GM23248 (cell line): ENCODE measurements at regions not wholly inside any gene's neighbourhood (a gene's known extent, or its start where the extent isn't known, plus 50 kb on each side); places are given as distances from the start of the nearest gene placed in this dataset.
A peak's percentile ranks its signal among the peaks of the same experiment; 100 is the strongest.

Source experiments
- DNase-seq: peaks from one replicate; pipeline ENCODE4 v3.0.0-alpha.2; 2015
- H2AFZ ChIP-seq: fragments of 200-600 bp; sonication (generic); 2 replicates; pipeline ENCODE4 v1.6.1; 2016; ENCODE audit warnings: antibody characterized with exemption
- H3F3A ChIP-seq: fragments of 200-600 bp; sonication (generic); 2 replicates; pipeline ENCODE4 v1.6.1; 2016; ENCODE audit warnings: mild to moderate bottlenecking, antibody characterized with exemption, mixed run types; ENCODE audit not compliant: insufficient read depth
- H3K27ac ChIP-seq: fragments of 200-600 bp; sonication (generic); 2 replicates; pipeline ENCODE4 v1.5.1; 2016; ENCODE audit warnings: mild to moderate bottlenecking
- H3K27me3 ChIP-seq: fragments of 200-600 bp; sonication (generic); replicated peaks from 2 replicates; pipeline ENCODE4 v1.6.1; 2016; ENCODE audit warnings: mild to moderate bottlenecking; ENCODE audit not compliant: insufficient read depth
- H3K36me3 ChIP-seq: fragments of 200-600 bp; sonication (generic); 2 replicates; pipeline ENCODE4 v1.6.1; 2016; ENCODE audit warnings: low read depth, mild to moderate bottlenecking
- H3K4me1 ChIP-seq: fragments of 200-600 bp; sonication (generic); 2 replicates; pipeline ENCODE4 v1.6.1; 2016; ENCODE audit warnings: mild to moderate bottlenecking; ENCODE audit not compliant: insufficient read depth
- H3K4me2 ChIP-seq: fragments of 200-600 bp; sonication (generic); one replicate; pipeline ENCODE4 v1.6.1; 2016; ENCODE audit warnings: mild to moderate bottlenecking; ENCODE audit not compliant: unreplicated experiment
- H3K4me3 ChIP-seq: fragments of 200-600 bp; sonication (generic); 2 replicates; pipeline ENCODE4 v1.5.1; 2016; ENCODE audit warnings: mild to moderate bottlenecking
- H3K79me2 ChIP-seq: fragments of 200-600 bp; sonication (generic); 2 replicates; pipeline ENCODE4 v1.6.1; 2016; ENCODE audit warnings: mild to moderate bottlenecking; ENCODE audit not compliant: insufficient read depth
- H3K9ac ChIP-seq: fragments of 200-600 bp; sonication (generic); 2 replicates; pipeline ENCODE4 v1.6.1; 2016; ENCODE audit warnings: mild to moderate bottlenecking
- H3K9me2 ChIP-seq: fragments of 200-600 bp; sonication (generic); 2 replicates; pipeline ENCODE4 v1.6.1; 2016; ENCODE audit warnings: mixed run types, mild to moderate bottlenecking, moderate library complexity; ENCODE audit not compliant: insufficient read depth
- H3K9me3 ChIP-seq: fragments of 200-600 bp; sonication (generic); one replicate; pipeline ENCODE4 v1.6.1; 2017; ENCODE audit warnings: low read depth
- H4K20me1 ChIP-seq: fragments of 200-600 bp; sonication (generic); 2 replicates; pipeline ENCODE4 v1.6.0; 2016; ENCODE audit not compliant: insufficient read depth
- EZH2 ChIP-seq: fragments of 200-600 bp; sonication (generic); IDR thresholded peaks from 2 replicates; pipeline ENCODE4 v1.6.1; 2018; ENCODE audit warnings: antibody characterized with exemption, mild to moderate bottlenecking; ENCODE audit not compliant: insufficient read depth, poor library complexity, severe bottlenecking
- EZH2phosphoT487 ChIP-seq: fragments of 200-600 bp; sonication (generic); IDR thresholded peaks from 2 replicates; pipeline ENCODE4 v1.6.1; 2018; ENCODE audit warnings: antibody characterized with exemption, moderate library complexity, mild to moderate bottlenecking, low read depth; ENCODE audit not compliant: insufficient read depth
- WGBS, 2 experiments: methylation state at CpG; one replicate each; pipeline ENCODE4 v1.1.6; 2015 to 2017; ENCODE audit warnings: low lambda C conversion rate in 2 of 2, low coverage in 1 of 2; ENCODE audit errors: missing lambda C conversion rate in 2 of 2; 5-methylcytosine and 5-hydroxymethylcytosine counted together
- in situ Hi-C: fragments of 300-500 bp; cut with MboI; formaldehyde crosslinking; loops from 2 replicates; pipeline ENCODE4 v1.15.0; 2020

DNA sequence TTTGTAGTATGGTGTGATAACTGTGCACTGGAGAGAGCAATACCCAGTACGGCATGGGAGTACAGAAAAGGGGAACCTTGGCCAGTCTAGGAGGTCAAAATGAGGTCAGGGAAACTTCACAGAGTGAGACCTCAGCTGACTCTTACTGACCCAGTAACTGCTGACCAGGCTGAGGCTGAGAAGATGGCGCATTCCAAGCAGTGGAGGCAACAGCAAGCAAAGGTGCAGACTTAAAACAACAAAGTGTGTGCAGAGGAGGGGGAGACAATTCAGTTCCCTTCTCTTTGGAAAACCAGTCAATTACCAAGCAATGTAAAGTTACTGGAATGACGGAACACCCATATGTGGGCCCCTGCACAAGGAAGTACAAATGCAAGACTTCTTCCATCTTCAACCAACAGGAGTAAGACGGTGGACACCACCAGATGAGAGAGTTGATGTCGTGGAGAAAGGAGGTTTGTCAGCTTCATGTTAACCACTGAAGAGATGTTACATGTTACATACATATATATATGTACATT is 54.6 kb upstream of the PRDX6 start:
- no peak for TF ChIP-seq EZH2
- no peak for TF ChIP-seq EZH2phosphoT487
- in situ Hi-C loops: no loop called here
- H3K4me1 ChIP-seq: peaks cover 30% of the 10 kb centered on the region
- H2AFZ ChIP-seq: no peak overlapping the region
- H4K20me1 ChIP-seq: no peaks in the 10 kb centered on the region
- no peaks in the 10 kb centered on the region for H3K9me3 ChIP-seq
- no peak overlapping the region for H3K4me2 ChIP-seq
- 74 to 75% methylated on average over 5 of the region's 5 CpGs for WGBS, 2 experiments
- H3K9me2 ChIP-seq: no peaks in the 10 kb centered on the region
- no peak overlapping the region for H3K27ac ChIP-seq
- H3K36me3 ChIP-seq: no peaks in the 10 kb centered on the region
- no peaks in the 10 kb centered on the region for H3K27me3 ChIP-seq
- no peaks in the 10 kb centered on the region for H3K79me2 ChIP-seq
- peaks cover 13% of the 10 kb centered on the region; the same call in 1 of the 2 replicates for H3F3A ChIP-seq
- H3K9ac ChIP-seq: no peak overlapping the region
- DNase-seq: no peak
- no peak overlapping the region for H3K4me3 ChIP-seq

DNA sequence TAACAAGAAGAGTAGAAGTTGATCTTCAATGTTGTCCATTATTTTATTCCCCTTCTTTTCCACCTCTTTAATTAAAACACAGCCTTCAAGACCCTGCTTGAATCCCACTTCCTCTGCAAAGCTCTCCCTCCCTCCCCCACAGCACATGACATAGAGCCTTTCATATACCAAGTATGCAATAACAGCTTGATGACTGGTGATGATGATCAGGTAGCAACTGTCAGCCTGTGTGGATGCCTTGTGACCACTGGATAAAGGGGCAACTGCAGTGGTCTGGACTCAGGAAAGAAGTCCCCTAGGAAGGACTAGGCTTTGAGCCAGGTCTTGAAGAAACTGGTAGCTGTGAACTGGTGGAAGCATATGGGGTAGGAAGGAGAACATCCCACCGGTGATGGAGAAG is 53.8 kb upstream of the PRDX6 start:
- Histone ChIP-seq H3K27me3 (no peaks in the 10 kb centered on the region), H3K4me3 (no peak overlapping the region), H3K9me3 (no peaks in the 10 kb centered on the region), H3K79me2 (no peaks in the 10 kb centered on the region), H2AFZ (no peak overlapping the region), H3K4me1 (peaks cover 24% of the 10 kb centered on the region), H3K36me3 (no peaks in the 10 kb centered on the region), H3K9ac (no peak overlapping the region), H3K4me2 (no peak overlapping the region), H4K20me1 (no peaks in the 10 kb centered on the region), H3K27ac (no peak overlapping the region), H3F3A (peaks cover 13% of the 10 kb centered on the region; the same call in 1 of the 2 replicates), H3K9me2 (no peaks in the 10 kb centered on the region)
- WGBS, 2 experiments: 100% methylated on average over 1 of the region's 1 CpG
- TF ChIP-seq EZH2 (no peak), EZH2phosphoT487 (no peak)
- no peak for DNase-seq
- in situ Hi-C loops: no loop called here

DNA sequence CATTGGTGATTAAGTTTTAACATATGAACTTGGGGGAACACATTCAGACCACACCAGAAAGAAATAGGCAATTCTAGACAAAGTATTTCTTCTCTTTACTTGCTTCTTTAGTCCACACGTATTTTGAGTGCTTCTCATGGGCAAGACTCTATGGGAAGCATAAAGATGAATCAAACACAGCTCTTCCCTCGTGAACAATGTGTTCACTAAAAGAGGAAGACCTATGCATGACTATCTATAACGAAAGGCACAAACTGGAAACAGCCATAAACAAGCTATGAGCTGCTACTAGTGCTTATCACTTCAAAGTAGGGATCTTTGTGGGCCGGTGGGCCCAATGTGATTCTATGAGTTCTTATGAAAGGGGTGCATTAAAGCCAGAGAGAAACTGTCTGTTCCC is 53.0 kb upstream of the PRDX6 start:
- TF ChIP-seq EZH2: no peak
- TF ChIP-seq EZH2phosphoT487: no peak
- Histone ChIP-seq H3K36me3 (no peaks in the 10 kb centered on the region), H3K4me2 (no peak overlapping the region), H3K9me2 (no peaks in the 10 kb centered on the region), H3K4me1 (peaks cover 21% of the 10 kb centered on the region), H3K27me3 (no peaks in the 10 kb centered on the region), H3K27ac (no peak overlapping the region), H3F3A (peaks cover 10% of the 10 kb centered on the region; the same call in 1 of the 2 replicates), H3K9ac (no peak overlapping the region), H3K79me2 (no peaks in the 10 kb centered on the region), H3K4me3 (no peak overlapping the region), H2AFZ (no peak overlapping the region), H4K20me1 (no peaks in the 10 kb centered on the region), H3K9me3 (no peaks in the 10 kb centered on the region)
- no peak for DNase-seq
- 94 to 97% methylated on average over 4 of the region's 4 CpGs for WGBS, 2 experiments
- in situ Hi-C loops: no loop called here

DNA sequence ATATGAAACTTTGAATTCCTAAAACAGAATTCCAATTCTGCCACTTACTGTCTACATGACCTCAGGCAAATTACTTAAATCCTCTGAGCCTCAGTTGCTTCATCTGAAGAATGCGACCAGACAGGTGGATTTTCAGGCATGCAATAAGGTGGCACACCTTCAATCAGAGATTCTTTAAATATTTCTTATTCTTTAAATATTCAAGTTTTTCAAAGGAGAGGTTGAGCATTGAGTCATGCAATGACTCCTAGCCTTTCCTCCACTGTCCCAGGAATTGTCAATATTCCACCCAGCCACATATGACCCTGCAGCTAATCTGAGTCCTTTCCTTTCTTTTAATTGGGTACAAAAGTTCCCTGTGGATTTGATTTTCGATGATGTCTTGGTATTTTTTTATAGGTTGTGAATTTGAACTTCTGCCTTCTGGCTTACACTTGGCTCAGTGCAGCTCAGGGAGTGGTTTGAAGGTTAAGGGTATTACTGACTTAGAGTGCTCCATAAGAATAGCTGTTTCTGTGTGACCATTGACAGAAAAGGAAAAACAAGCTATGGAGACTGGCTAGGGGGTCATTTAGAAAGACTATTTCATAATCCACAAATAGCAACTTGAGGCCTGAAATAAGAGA is 52.2 kb upstream of the PRDX6 start:
- WGBS, 2 experiments: 65 to 74% methylated on average over 2 of the region's 2 CpGs
- DNase-seq: peak; percentile 46
- no peaks in the 10 kb centered on the region for H3K36me3 ChIP-seq
- TF ChIP-seq EZH2 (no peak), EZH2phosphoT487 (no peak)
- no peak overlapping the region for H3K4me3 ChIP-seq
- H4K20me1 ChIP-seq: no peaks in the 10 kb centered on the region
- in situ Hi-C loops: no loop called here
- peaks cover 25% of the 10 kb centered on the region for H3K4me1 ChIP-seq
- no peak overlapping the region for H3K4me2 ChIP-seq
- no peak overlapping the region for H3K9ac ChIP-seq
- H3K27ac ChIP-seq: no peak overlapping the region
- no peak overlapping the region for H2AFZ ChIP-seq
- H3K9me3 ChIP-seq: no peaks in the 10 kb centered on the region
- peaks cover 17% of the 10 kb centered on the region for H3F3A ChIP-seq
- H3K27me3 ChIP-seq: no peaks in the 10 kb centered on the region
- no peaks in the 10 kb centered on the region for H3K9me2 ChIP-seq
- H3K79me2 ChIP-seq: no peaks in the 10 kb centered on the region
